Fibroblast of skin of right quadriceps (primary cell): ENCODE measurements at regions not wholly inside any gene's neighbourhood (a gene's known extent, or its start where the extent isn't known, plus 50 kb on each side); places are given as distances from the start of the nearest gene placed in this dataset.
A peak's percentile ranks its signal among the peaks of the same experiment; 100 is the strongest.
"Not testable (repeated sequence)": the region's sequence is repeated elsewhere in the genome, so short reads cannot be mapped to it uniquely, and the experiment has no call there.

ENCODE experiments used
- DNase-seq: peaks from one replicate; pipeline ENCODE4 v3.0.0-alpha.2; 2013

DNA sequence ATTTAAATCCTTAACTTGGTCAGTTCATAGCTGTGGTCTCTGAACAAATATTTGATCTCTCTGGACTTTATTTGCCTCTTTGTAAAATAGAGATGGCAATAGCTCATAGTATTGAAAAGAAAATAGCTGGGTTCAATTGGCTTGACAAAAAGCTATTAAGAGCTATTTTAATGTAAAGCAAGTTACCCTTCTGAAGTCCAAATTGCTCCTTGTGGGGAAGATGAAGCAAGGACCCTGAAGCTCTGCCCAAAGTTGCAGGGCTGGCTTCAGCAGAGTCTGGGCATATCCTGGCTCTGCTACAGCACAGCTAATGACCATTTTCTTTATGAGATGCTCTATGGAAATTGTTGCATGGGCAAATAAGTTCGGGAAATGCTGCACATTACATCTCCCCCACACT lies 484.5 kb downstream of the TDRD3 start:
- no peak for DNase-seq

- no peak for DNase-seq
Measured at GRCh38 chr13:60873116-60873515, 476.1 kb downstream of the TDRD3 start.

DNA sequence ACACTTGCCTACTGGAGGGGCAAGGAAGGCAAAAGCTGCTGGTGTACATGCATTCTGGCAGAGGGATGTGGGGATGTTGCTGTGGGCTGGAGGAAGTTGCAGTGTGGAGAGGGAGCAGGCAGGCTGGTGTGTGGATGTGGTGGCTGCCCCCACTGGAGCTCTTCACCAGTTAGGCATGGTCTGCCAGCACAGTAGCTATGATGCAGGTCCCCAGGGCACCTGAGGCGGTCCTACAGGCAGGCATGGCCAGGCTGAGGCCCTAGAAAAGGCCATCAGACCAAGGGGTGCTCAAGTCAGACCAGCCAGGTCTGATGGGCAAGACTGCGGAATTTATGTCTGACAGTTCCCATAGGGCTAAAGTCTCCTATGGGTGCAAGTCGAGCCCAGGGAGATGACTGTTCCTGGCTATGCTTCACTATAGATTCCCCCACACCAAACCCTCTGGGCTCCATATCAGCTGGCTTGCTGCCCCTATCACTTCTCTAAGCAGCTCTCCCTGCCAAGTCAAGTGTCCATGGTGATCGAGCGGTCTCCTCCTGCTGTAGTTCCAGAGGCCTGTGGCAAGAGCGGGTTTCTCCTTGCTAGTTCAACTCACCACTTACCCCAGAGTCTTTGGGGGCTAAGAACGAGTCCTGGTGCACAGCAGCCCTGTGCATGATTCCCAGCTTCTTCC lies 473.1 kb downstream of the TDRD3 start:
- DNase-seq = no peak

- DNase-seq = no peak
Measured at GRCh38 chr13:60869225-60869624, 472.2 kb downstream of the TDRD3 start.

GRCh38 chr13:60862036-60862435 lies 465.0 kb downstream of the TDRD3 start:
- DNase-seq = no peak

DNA sequence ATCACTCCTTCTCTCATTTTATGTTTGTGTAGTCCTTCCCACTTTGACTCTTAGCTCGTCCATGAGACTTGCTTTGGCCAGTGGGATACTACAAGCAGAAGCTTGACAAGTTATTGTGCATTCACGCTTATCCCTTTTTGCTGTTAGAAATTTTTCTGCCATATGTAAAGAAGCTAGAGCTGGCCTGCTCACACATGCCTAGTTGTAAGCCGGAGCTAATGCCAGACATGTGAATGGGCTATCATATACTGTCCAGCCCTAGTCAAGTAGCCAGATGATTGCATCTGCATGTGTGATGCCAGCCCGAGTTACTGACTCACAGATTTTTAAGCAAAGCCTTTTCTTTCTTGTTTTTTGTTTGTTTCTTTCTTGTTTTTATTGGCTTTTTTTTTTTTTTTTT lies 460.7 kb downstream of the TDRD3 start:
- no peak for DNase-seq

DNA sequence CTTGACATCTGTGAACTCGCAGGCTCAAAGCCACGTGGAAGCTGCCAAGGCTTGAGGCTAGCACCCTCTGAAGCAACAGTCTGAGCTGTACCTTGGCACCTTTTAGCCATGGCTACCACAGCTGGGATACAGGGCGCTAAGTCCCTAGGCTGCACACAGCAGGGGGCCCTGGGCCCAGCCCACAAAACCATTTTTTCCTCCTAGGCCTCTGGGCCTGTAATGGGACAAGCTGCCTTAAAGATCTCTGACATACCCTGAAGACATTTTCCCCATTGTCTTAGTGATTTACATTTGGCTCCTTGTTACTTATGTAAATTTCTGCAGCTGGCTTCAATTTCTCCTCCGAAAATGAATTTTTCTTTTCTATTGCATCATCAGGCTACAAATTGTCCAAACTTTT lies 455.9 kb downstream of the TDRD3 start:
- no peak for DNase-seq

- no peak for DNase-seq
Measured at GRCh38 chr13:60851378-60851777, 454.4 kb downstream of the TDRD3 start.

DNA sequence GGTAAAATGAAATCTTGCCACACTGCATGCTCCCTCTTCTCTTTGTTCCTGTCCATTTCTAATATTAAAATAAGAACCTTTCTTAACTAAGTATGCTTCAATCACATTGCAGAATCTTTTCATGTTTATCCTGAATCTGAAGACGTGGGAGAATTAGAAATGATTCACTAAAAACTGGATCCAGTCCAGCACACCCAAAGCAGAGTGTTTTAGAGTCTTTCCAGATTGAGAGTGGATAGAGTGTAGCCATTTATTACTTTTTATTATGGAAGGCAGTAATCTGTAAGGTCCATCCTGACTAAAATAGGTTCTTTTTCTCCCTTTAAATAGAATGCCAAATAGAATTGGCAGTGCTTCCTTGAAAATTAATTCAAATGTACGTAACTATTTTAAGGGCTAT lies 453.5 kb downstream of the TDRD3 start:
- no peak for DNase-seq

DNA sequence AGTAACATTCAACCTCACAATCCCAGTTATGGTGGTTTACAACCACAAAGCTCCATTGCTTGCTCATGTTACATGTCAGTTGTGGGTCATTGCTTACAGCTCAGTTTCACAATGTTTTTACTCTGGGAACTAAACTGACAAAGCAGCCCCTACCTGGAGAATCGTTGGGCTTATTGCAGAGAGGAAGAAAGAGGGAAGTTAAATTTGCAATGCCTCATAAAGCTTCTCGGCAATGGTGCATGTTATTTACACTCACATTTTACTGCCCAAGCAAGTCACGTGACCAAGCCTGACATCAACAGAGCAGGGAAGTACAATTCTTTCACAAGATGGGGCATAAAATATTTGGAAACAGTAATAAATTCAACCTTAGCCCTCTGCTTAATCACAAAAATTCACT lies 441.6 kb downstream of the TDRD3 start:
- DNase-seq = peak; percentile 12

DNA sequence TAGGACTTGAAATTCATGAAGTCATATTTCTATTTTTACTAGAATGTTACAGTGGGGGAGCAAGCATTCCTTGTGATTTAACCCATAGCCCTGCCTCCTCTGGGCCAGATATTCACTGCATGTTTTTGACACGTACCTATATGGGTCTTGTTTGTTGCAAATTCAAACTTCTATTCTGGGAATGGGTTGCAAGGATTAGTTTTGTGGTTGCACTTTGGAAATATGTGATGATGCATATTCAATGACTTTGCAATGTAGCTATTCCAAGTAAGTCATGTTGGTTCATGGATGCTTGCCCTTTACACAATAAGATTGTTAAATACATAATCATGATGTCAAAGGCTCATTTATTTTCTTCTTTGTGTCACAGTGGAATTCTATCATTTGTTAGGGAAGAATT lies 440.8 kb downstream of the TDRD3 start:
- peak; percentile 61 for DNase-seq

- DNase-seq = no peak
Measured at GRCh38 chr13:60836821-60837220, 439.8 kb downstream of the TDRD3 start.

- no peak for DNase-seq
Measured at GRCh38 chr13:60811581-60811980, 414.6 kb downstream of the TDRD3 start.

DNA sequence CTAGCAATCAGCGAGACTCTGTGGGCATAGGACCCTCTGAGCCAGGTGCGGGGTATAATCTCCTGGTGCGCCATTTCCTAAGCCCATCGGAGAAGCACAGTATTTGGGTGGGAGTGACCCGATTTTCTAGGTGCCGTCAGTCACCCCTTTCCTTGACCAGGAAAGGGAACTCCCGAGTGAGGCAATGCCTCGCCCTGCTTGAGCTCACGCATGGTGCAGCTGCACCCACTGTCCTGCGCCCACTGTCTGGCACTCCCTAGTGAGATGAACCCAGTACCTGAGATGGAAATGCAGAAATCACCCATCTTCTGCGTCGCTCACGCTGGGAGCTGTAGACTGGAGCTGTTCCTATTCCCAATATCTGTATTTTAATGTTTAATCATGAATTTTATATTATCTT lies 408.6 kb downstream of the TDRD3 start:
- not testable (repeated sequence) for DNase-seq

DNA sequence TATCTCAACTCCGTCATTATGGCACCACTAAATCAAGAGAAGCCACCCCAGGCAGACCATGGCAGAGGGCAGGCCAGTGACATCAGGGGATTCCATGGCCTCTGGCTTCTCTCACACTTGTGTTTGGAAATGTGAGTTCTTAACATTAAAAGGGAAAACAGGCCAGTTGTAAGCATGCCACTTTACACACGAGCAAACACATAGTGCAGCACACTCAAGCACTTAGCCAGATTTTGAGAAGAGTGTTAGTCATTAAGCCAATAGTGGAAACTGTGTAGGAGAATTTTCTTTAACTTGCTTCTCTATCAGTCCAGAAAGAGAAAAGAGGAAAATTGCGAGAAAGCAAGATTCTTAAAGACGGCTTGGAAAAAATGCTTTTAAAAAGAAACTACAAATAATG lies 401.5 kb downstream of the TDRD3 start:
- no peak for DNase-seq

DNA sequence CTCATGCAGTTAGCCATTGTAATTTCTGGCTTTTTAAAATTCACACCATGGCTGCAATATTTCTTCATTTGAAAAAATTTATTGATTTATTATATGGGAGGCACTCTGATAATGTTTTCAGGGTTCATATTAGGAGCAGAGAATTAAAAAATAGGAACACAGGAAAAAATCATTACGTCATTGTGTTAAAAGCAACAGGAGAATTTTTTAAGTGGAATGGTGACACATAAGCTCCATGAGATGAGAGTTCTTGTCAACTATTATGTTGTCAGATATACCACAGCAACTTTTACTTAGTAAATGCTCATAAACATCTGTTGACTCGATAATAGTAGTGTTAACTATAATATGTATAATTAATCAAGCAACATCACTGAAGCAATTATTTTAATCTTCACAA lies 400.1 kb downstream of the TDRD3 start:
- no peak for DNase-seq

- DNase-seq = no peak
Measured at GRCh38 chr13:60794751-60795150, 397.7 kb downstream of the TDRD3 start.

- DNase-seq = no peak
Measured at GRCh38 chr13:60790620-60791019, 393.6 kb downstream of the TDRD3 start.

DNA sequence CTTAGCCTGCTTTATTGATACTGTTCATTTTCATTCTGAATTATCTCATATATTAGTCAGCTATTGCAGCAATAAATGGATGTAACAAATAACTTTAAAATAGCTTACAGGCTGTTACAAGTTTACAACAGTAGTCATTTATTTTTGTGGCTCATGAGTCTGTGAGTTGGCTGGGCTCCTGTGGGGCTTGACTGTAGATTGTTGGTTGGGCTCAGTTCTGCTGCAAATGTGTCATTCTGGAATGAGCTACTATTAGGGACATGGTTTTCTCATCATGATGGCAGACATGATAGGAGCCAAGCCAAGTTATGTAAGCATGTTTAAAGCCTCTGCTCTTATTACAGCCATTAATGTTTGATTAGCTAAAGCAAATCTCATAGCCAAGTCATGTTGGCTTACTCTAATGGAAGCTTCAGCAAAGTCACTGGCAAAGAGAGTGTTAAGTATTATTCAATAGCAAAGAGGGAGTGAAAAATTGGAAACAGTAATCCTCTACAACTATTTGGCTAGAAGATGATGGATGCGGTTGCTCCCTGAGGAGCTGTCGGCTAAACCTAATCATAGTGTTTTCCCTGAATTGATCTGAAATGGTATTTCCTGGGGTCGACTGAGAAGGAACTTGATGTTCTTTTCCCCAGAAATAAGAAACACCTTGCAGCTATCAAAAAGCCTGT lies 391.3 kb downstream of the TDRD3 start:
- DNase-seq = peak; percentile 18

DNA sequence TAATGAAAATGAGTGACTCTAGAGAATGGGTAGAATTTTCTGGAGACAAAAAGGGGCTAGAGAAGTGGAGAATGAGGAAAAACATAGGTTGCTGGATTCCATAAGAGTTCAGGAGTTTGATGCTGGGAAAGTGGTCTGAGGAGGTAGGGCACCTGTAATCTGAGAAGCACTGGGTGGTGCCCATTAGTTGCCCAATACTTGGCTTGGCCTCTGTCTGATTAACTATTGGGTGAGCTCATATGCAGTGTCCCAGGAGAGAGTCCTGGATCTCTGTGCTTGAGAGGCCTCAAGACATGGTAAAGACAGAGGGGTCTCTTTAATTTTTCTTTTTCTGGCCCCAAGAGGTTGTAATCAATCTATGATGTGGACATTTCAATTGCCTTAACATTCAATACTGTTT lies 390.1 kb downstream of the TDRD3 start:
- DNase-seq = no peak

GRCh38 chr13:60772726-60773125 lies 375.7 kb downstream of the TDRD3 start:
- DNase-seq = no peak

DNA sequence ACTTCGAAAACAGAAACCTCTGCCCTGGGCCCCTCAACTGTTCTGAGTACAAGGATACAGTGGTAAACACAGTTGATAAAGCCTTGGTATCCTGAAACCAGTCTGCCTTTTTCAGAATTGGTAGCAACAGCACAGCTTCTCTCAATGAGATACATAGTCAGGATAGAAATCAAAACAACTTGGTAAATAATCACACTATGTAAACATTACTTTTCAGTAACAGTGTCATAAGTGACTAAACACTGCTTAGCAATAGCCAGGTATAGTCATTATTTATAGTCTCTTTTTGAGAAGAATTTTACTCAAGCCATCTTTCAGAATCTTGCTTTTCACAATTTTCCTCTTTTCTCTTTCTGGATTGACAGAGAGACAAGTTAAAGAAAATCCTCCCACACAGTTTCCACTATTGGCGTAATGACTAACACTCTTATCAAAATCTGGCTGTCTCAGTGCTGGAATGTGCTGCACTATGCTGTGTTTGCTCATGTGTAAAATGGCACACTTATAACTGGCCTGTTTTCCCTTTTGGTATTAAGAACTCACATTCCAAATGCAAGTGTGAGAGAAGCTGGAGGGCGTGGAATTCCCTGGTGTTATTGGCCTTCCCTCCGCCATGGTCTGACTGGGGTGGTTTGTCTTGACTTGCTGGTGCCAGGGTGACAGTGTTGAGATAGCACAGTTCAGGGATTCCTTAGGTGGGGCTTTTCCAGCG lies 368.8 kb downstream of the TDRD3 start:
- no peak for DNase-seq

DNA sequence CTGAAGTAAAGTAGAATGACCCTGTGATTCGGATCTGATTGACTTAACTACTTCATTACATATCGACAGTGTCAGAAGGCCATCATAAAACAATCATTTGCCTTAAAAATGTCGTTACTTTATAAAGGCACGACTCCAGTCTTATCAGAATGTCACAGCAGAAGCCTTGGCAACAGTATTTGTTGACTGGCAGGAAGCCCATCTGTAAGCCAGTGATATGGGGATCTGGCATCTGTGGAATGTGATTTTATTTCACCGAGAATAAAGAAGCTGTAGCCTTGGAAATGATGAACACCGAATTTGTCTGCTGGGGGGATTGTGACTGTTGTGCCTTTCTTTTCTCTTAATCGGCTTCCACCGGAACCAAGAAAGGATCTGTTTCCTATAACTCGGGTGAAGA lies 362.5 kb downstream of the TDRD3 start:
- peak; percentile 1 for DNase-seq

- DNase-seq = no peak
Measured at GRCh38 chr13:60758637-60759036, 361.6 kb downstream of the TDRD3 start.
